ENCODE measurements at regions not wholly inside any gene's neighbourhood (a gene's known extent, or its start where the extent isn't known, plus 50 kb on each side); places are given as distances from the start of the nearest gene placed in this dataset.

DNA sequence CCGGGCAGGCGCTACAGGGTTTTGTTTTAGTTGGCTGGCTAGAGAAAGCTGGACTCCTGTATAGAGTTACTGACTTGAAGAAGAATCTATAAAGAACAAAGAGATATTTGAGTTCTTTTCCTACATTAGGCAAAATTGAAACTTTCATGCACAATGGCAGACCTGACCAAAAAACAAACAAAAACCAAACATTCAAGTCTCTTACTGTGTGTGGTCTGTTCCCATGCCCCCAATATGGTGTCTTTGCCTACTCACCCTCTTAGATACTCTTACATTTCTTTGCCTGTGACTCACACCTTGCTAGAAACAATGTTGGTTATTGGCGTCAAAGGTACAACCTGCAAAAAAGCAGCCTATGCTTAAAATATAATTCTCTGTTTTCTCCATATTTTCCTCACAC is 109.5 kb upstream of the TMC3 start:
- Histone ChIP-seq H3K9me2 (replicated peaks; ENCODE audit: insufficient read depth) (no peaks in the 10 kb centered on the region), H3K4me2 (no peak overlapping the region), H3K9me3 (ENCODE audit: low read depth) (no peaks in the 10 kb centered on the region), H3K27me3 (no peaks in the 10 kb centered on the region), H3K36me3 (replicated peaks; ENCODE audit: insufficient read depth, low read depth) (no peaks in the 10 kb centered on the region), H3K27ac (no peak overlapping the region), H4K20me1 (ENCODE audit: insufficient read depth, poor library complexity, severe bottlenecking) (no peaks in the 10 kb centered on the region), H3K4me1 (ENCODE audit: insufficient read depth) (peaks cover 6% of the 10 kb centered on the region), H2AFZ (no peak overlapping the region), H3K79me2 (no peaks in the 10 kb centered on the region), H3K4me3 (no peak overlapping the region)
- DNase-seq (ENCODE audit: low spot score), result no peak
- TF ChIP-seq EZH2 (IDR thresholded peaks at IDR 0.05; ENCODE audit: borderline replicate concordance) (no peak), EZH2phosphoT487 (IDR thresholded peaks at IDR 0.05; ENCODE audit: low read depth, severe bottlenecking, unreplicated experiment) (no peak)
- TF ChIP-seq, protein P1, sequence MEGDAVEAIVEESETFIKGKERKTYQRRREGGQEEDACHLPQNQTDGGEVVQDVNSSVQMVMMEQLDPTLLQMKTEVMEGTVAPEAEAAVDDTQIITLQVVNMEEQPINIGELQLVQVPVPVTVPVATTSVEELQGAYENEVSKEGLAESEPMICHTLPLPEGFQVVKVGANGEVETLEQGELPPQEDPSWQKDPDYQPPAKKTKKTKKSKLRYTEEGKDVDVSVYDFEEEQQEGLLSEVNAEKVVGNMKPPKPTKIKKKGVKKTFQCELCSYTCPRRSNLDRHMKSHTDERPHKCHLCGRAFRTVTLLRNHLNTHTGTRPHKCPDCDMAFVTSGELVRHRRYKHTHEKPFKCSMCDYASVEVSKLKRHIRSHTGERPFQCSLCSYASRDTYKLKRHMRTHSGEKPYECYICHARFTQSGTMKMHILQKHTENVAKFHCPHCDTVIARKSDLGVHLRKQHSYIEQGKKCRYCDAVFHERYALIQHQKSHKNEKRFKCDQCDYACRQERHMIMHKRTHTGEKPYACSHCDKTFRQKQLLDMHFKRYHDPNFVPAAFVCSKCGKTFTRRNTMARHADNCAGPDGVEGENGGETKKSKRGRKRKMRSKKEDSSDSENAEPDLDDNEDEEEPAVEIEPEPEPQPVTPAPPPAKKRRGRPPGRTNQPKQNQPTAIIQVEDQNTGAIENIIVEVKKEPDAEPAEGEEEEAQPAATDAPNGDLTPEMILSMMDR (IDR thresholded peaks at IDR 0.05; ENCODE audit: poor library complexity), result no peak
- 89% methylated on average over 3 of the region's 3 CpGs for WGBS (ENCODE audit: low lambda C conversion rate, missing lambda C conversion rate)

GRCh38 chr15:81481346-81481745 is 107.3 kb upstream of the TMC3 start:
- no peaks in the 10 kb centered on the region for H3K36me3 ChIP-seq (replicated peaks; ENCODE audit: insufficient read depth, low read depth)
- H2AFZ ChIP-seq, result no peak overlapping the region
- no peaks in the 10 kb centered on the region for H4K20me1 ChIP-seq (ENCODE audit: insufficient read depth, poor library complexity, severe bottlenecking)
- no peak overlapping the region for H3K27ac ChIP-seq
- H3K9me3 ChIP-seq (ENCODE audit: low read depth), result no peaks in the 10 kb centered on the region
- H3K79me2 ChIP-seq, result no peaks in the 10 kb centered on the region
- TF ChIP-seq EZH2phosphoT487 (IDR thresholded peaks at IDR 0.05; ENCODE audit: low read depth, severe bottlenecking, unreplicated experiment) (no peak), EZH2 (IDR thresholded peaks at IDR 0.05; ENCODE audit: borderline replicate concordance) (no peak)
- no peaks in the 10 kb centered on the region for H3K9me2 ChIP-seq (replicated peaks; ENCODE audit: insufficient read depth)
- no peaks in the 10 kb centered on the region for H3K27me3 ChIP-seq
- WGBS (ENCODE audit: low lambda C conversion rate, missing lambda C conversion rate), result 88% methylated on average over 7 of the region's 7 CpGs
- H3K4me1 ChIP-seq (ENCODE audit: insufficient read depth), result peaks cover 6% of the 10 kb centered on the region
- no peak overlapping the region for H3K4me3 ChIP-seq
- DNase-seq (ENCODE audit: low spot score), result no peak
- H3K4me2 ChIP-seq, result no peak overlapping the region

DNA sequence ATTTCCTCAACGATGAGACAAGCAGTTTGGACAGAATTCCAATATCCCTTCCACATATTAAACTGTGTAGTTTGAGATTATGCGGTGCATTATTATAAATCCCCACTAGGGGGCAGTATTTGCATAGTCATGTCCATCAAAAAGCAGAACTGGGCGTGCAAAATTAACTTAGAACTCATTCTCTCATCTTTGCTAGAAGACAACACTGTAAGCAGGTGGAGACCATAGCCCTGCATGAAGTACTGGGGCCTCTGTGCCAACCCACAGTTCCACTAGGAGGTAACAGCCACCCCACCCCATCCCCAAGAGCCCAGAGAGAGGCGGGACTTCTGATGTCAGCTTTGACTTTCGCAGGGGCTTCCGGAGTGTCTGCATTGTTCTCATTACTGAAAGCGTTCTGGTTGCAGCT is 106.6 kb upstream of the TMC3 start:
- WGBS (ENCODE audit: low lambda C conversion rate, missing lambda C conversion rate), result 52% methylated on average over 7 of the region's 7 CpGs
- H3K27me3 ChIP-seq, result no peaks in the 10 kb centered on the region
- no peaks in the 10 kb centered on the region for H3K79me2 ChIP-seq
- no peak overlapping the region for H3K4me2 ChIP-seq
- H3K4me1 ChIP-seq (ENCODE audit: insufficient read depth), result peaks cover 6% of the 10 kb centered on the region
- no peaks in the 10 kb centered on the region for H3K36me3 ChIP-seq (replicated peaks; ENCODE audit: insufficient read depth, low read depth)
- H3K4me3 ChIP-seq, result no peak overlapping the region
- no peaks in the 10 kb centered on the region for H3K9me3 ChIP-seq (ENCODE audit: low read depth)
- no peaks in the 10 kb centered on the region for H3K9me2 ChIP-seq (replicated peaks; ENCODE audit: insufficient read depth)
- H2AFZ ChIP-seq, result no peak overlapping the region
- TF ChIP-seq, protein P1 (IDR thresholded peaks at IDR 0.05; ENCODE audit: poor library complexity), result peak; percentile 88
- TF ChIP-seq EZH2 (IDR thresholded peaks at IDR 0.05; ENCODE audit: borderline replicate concordance), result no peak
- TF ChIP-seq EZH2phosphoT487 (IDR thresholded peaks at IDR 0.05; ENCODE audit: low read depth, severe bottlenecking, unreplicated experiment), result no peak
- H4K20me1 ChIP-seq (ENCODE audit: insufficient read depth, poor library complexity, severe bottlenecking), result no peaks in the 10 kb centered on the region
- DNase-seq (ENCODE audit: low spot score), result peak; percentile 86
- H3K27ac ChIP-seq, result no peak overlapping the region

DNA sequence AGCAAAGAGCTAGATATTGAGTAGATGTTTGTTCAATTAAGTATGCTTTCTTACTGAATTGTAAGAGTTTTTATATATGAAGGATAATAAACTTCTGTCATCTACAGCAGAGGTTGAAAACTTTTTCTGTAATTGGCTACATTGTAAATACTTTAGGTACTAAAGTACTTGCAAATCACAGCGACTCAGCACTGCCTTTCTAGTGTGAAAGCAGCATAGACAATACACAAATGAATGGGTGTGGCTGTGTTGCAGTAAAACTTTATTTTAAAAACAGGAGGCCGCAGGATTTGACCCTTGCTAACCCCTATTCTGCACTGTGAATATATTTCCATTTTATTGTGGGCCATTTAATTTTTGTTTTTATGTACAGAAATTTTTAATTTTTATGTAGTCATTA is 104.3 kb upstream of the TMC3 start:
- TF ChIP-seq EZH2 (IDR thresholded peaks at IDR 0.05; ENCODE audit: borderline replicate concordance) (no peak), EZH2phosphoT487 (IDR thresholded peaks at IDR 0.05; ENCODE audit: low read depth, severe bottlenecking, unreplicated experiment) (no peak)
- TF ChIP-seq, protein P1 (IDR thresholded peaks at IDR 0.05; ENCODE audit: poor library complexity), result no peak

More for the DNA sequence above, 104.3 kb upstream of the TMC3 start:
- Histone ChIP-seq H3K36me3 (replicated peaks; ENCODE audit: insufficient read depth, low read depth) (no peaks in the 10 kb centered on the region), H3K27me3 (no peaks in the 10 kb centered on the region), H3K4me3 (no peak overlapping the region), H3K9me3 (ENCODE audit: low read depth) (no peaks in the 10 kb centered on the region), H3K4me2 (no peak overlapping the region), H3K79me2 (no peaks in the 10 kb centered on the region), H3K9me2 (replicated peaks; ENCODE audit: insufficient read depth) (no peaks in the 10 kb centered on the region), H3K27ac (no peak overlapping the region), H3K4me1 (ENCODE audit: insufficient read depth) (no peaks in the 10 kb centered on the region), H4K20me1 (ENCODE audit: insufficient read depth, poor library complexity, severe bottlenecking) (no peaks in the 10 kb centered on the region), H2AFZ (no peak overlapping the region)
- DNase-seq (ENCODE audit: low spot score), result no peak
- 74% methylated on average over 2 of the region's 2 CpGs for WGBS (ENCODE audit: low lambda C conversion rate, missing lambda C conversion rate)

All from hepatocyte (in vitro differentiated cells).